Loucy (cell line): ENCODE measurements at regions not wholly inside any gene's neighbourhood (a gene's known extent, or its start where the extent isn't known, plus 50 kb on each side); places are given as distances from the start of the nearest gene placed in this dataset.

Experiments
- CTCF ChIP-seq: fragments of 200-600 bp; sonication (generic); conservative IDR thresholded peaks from 2 replicates; pipeline ENCODE4 v1.5.1; 2014; ENCODE audit warnings: mild to moderate bottlenecking, antibody characterized with exemption, low read length
- EZH2phosphoT487 ChIP-seq: fragments of 200-600 bp; IDR thresholded peaks from 2 replicates; pipeline ENCODE4 v1.6.1; 2018; ENCODE audit warnings: antibody characterized with exemption, mild to moderate bottlenecking, moderate library complexity, borderline replicate concordance

GRCh38 chr1:182226618-182227017, 165.0 kb downstream of the GLUL start:
- no peak for TF ChIP-seq CTCF
- no peak for TF ChIP-seq EZH2phosphoT487
